NCI-H446 (cell line): ENCODE measurements at regions not wholly inside any gene's neighbourhood (a gene's known extent, or its start where the extent isn't known, plus 50 kb on each side); places are given as distances from the start of the nearest gene placed in this dataset.

Experiments
- DNase-seq, 2 experiments: peaks; one replicate each; lab custom pipeline; 2025; lab: John Stamatoyannopoulos, UW

GRCh38 chr2:211067029-211067428 is 510.6 kb downstream of the CPS1 start:
- DNase-seq: no peak

- no peak for DNase-seq
These were observed 511.8 kb downstream of the CPS1 start for GRCh38 chr2:211068108-211068780.

- DNase-seq: no peak
These were observed 514.1 kb downstream of the CPS1 start for GRCh38 chr2:211070547-211070946.

- no peak for DNase-seq
These were observed 520.9 kb downstream of the CPS1 start for GRCh38 chr2:211077216-211077767.

- no peak for DNase-seq
These were observed 528.0 kb downstream of the CPS1 start for GRCh38 chr2:211084352-211084751.

- DNase-seq: peak; percentile 46 to 67
These were observed 528.8 kb downstream of the CPS1 start for GRCh38 chr2:211085056-211085680.

GRCh38 chr2:211086049-211086448 is 529.6 kb downstream of the CPS1 start:
- no peak for DNase-seq

GRCh38 chr2:211089127-211089526 is 532.7 kb downstream of the CPS1 start:
- DNase-seq: no peak

- DNase-seq: no peak
These were observed 537.4 kb downstream of the CPS1 start for GRCh38 chr2:211093743-211094303.

- peak in 1 of 2 experiments; percentile 17 for DNase-seq
These were observed 547.6 kb downstream of the CPS1 start for GRCh38 chr2:211103989-211104388.

GRCh38 chr2:211113334-211114175 is 557.2 kb downstream of the CPS1 start:
- peak; percentile 51 to 94 for DNase-seq

- peak; percentile 75 to 85 for DNase-seq
These were observed 558.5 kb downstream of the CPS1 start for GRCh38 chr2:211114826-211115455.

GRCh38 chr2:211117026-211117425 is 560.6 kb downstream of the CPS1 start:
- no peak for DNase-seq

GRCh38 chr2:211126256-211126655 is 569.9 kb downstream of the CPS1 start:
- no peak for DNase-seq

- DNase-seq: no peak
These were observed 571.1 kb downstream of the CPS1 start for GRCh38 chr2:211127501-211127900.

GRCh38 chr2:211128287-211128686 is 571.9 kb downstream of the CPS1 start:
- no peak for DNase-seq

GRCh38 chr2:211129798-211130197 is 573.4 kb downstream of the CPS1 start:
- DNase-seq: no peak

- DNase-seq: no peak
These were observed 575.6 kb downstream of the CPS1 start for GRCh38 chr2:211132046-211132445.

- DNase-seq: no peak
These were observed 576.2 kb downstream of the CPS1 start for GRCh38 chr2:211132573-211132972.

GRCh38 chr2:211133766-211134165 is 577.4 kb downstream of the CPS1 start:
- DNase-seq: no peak

GRCh38 chr2:211138551-211138950 is 582.2 kb downstream of the CPS1 start:
- no peak for DNase-seq

GRCh38 chr2:211141646-211142045 is 585.2 kb downstream of the CPS1 start:
- no peak for DNase-seq
